GM21786 (cell line): ENCODE measurements at regions not wholly inside any gene's neighbourhood (a gene's known extent, or its start where the extent isn't known, plus 50 kb on each side); places are given as distances from the start of the nearest gene placed in this dataset.
"Not testable (repeated sequence)": the region's sequence is repeated elsewhere in the genome, so short reads cannot be mapped to it uniquely, and the experiment has no call there.

Source experiments
- ATAC-seq: cut with Tn5 transposase; IDR thresholded peaks from one replicate; pipeline ENCODE4 v1.9.1; 2021; ENCODE audit not compliant: unreplicated experiment

- no peak for ATAC-seq
These were observed 528.5 kb upstream of the CRIM1 start for GRCh38 chr2:35827086-35827485.

GRCh38 chr2:35822716-35823115 is 532.9 kb upstream of the CRIM1 start:
- ATAC-seq: no peak

- ATAC-seq: no peak
These were observed 533.9 kb upstream of the CRIM1 start for GRCh38 chr2:35821675-35822074.

- ATAC-seq: no peak
These were observed 535.2 kb upstream of the CRIM1 start for GRCh38 chr2:35820391-35820790.

- ATAC-seq: no peak
These were observed 536.5 kb upstream of the CRIM1 start for GRCh38 chr2:35819033-35819432.

- not testable (repeated sequence) for ATAC-seq
These were observed 537.2 kb upstream of the CRIM1 start for GRCh38 chr2:35818359-35818758.

- not testable (repeated sequence) for ATAC-seq
These were observed 541.0 kb upstream of the CRIM1 start for GRCh38 chr2:35814597-35814996.

GRCh38 chr2:35803126-35803525 is 552.5 kb upstream of the CRIM1 start:
- ATAC-seq: no peak

GRCh38 chr2:35794796-35795450 is 560.7 kb upstream of the CRIM1 start:
- ATAC-seq: no peak

- ATAC-seq: no peak
These were observed 565.3 kb upstream of the CRIM1 start for GRCh38 chr2:35790292-35790691.

GRCh38 chr2:35788543-35788942 is 567.0 kb upstream of the CRIM1 start:
- no peak for ATAC-seq

GRCh38 chr2:35787302-35788031 is 568.1 kb upstream of the CRIM1 start:
- ATAC-seq: no peak

- ATAC-seq: no peak
These were observed 570.0 kb upstream of the CRIM1 start for GRCh38 chr2:35785564-35785963.

- ATAC-seq: no peak
These were observed 570.8 kb upstream of the CRIM1 start for GRCh38 chr2:35784777-35785176.

GRCh38 chr2:35783723-35784122 is 571.9 kb upstream of the CRIM1 start:
- ATAC-seq: no peak

- no peak for ATAC-seq
These were observed 614.0 kb upstream of the CRIM1 start for GRCh38 chr2:35741556-35741955.

GRCh38 chr2:35731674-35732073 is 623.9 kb upstream of the CRIM1 start:
- ATAC-seq: no peak

- ATAC-seq: no peak
These were observed 640.7 kb upstream of the CRIM1 start for GRCh38 chr2:35714883-35715282.

GRCh38 chr2:35708411-35708923 is 647.1 kb upstream of the CRIM1 start:
- no peak for ATAC-seq

GRCh38 chr2:35688309-35688708 is 667.3 kb upstream of the CRIM1 start:
- ATAC-seq: no peak

- no peak for ATAC-seq
These were observed 703.8 kb upstream of the CRIM1 start for GRCh38 chr2:35651688-35652323.

GRCh38 chr2:35614640-35615039 is 740.9 kb upstream of the CRIM1 start:
- no peak for ATAC-seq
